Lower leg skin (tissue), 4 donors: ENCODE measurements at regions not wholly inside any gene's neighbourhood (a gene's known extent, or its start where the extent isn't known, plus 50 kb on each side); places are given as distances from the start of the nearest gene placed in this dataset.

ENCODE experiments used
- DNase-seq, 2 donors: peaks; one replicate each; pipeline ENCODE4 v3.0.0-alpha.2; 2019; ENCODE audit warnings: low spot score in 2 of 2
- H3K4me3 ChIP-seq: fragments of 200-600 bp; sonication (generic); 2 replicates; pipeline ENCODE4 v1.5.1; 2017; ENCODE audit warnings: mild to moderate bottlenecking, low read depth; ENCODE audit not compliant: poor library complexity, severe bottlenecking
- CTCF ChIP-seq, 3 donors: fragments of 450-650 bp; IDR thresholded peaks; one replicate each; pipeline ENCODE4 v1.5.1; 2016; ENCODE audit warnings: antibody characterized with exemption in 3 of 3, mild to moderate bottlenecking in 3 of 3, moderate library complexity in 2 of 3
- POLR2A ChIP-seq, 2 donors: fragments of 450-650 bp; IDR thresholded peaks; one replicate each; pipeline ENCODE4 v1.6.1; 2016 to 2017; ENCODE audit warnings: antibody characterized with exemption in 2 of 2, mild to moderate bottlenecking in 1 of 2, moderate library complexity in 1 of 2
- WGBS, 2 donors: methylation state at CpG; one replicate each; pipeline ENCODE4 v1.1.5; 2018; 5-methylcytosine and 5-hydroxymethylcytosine counted together
- intact Hi-C: fragments of 100-400 bp; cut with DNase I; formaldehyde crosslinking; loops from one replicate; pipeline ENCODE4 v1.15.0; 2023; ENCODE audit warnings: low total_unique reads

GRCh38 chr1:91575909-91576519 lies 75.4 kb downstream of the CDC7 start:
- 69 to 74% methylated on average over 4 of the region's 4 CpGs for WGBS, 2 donors
- TF ChIP-seq POLR2A (IDR thresholded peaks at IDR 0.05) (no peak), CTCF (IDR thresholded peaks at IDR 0.05) (no peak)
- DNase-seq = no peak
- intact Hi-C loops = no loop called here
- no peak overlapping the region for H3K4me3 ChIP-seq

DNA sequence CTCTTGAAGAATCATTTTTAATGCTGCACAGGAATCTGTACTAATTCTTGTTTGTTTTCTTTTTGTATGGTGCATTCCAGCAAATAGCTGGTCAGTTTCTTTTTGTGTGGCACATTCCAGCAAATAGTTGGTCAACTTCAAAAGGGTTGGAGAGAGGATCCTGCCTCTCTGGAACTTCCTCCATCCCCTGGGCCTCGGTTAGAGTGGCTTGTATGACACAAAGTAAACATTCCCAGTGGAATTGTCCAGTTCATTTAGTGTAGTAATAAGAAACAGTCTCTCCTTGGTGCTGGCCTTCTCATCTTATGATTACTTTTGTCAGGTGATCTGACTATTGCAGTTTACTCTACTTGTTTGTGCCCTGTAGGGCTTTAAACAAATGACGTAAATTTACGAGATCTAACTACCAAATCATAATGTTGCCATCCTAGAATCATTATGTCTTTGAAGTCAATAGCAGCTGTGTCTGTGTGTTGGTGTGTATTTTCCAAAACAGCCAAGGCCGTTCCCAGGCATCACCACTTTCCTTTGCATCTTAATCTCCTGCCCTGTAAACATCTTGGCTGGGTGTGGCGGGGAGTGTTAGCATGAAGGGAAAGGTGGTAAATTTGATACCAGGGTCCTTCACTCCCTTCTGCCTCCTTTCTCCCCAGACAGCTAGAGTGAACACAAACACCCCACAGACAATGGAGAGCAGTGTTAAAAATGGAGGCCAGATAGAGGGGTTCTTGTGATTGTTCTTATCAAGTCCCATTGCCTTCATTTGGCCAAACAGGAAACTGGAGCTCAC lies 77.9 kb downstream of the CDC7 start:
- TF ChIP-seq CTCF (IDR thresholded peaks at IDR 0.05) (no peak), POLR2A (IDR thresholded peaks at IDR 0.05) (no peak)
- DNase-seq = no peak
- 83 to 92% methylated on average over 5 of the region's 5 CpGs for WGBS, 2 donors

DNA sequence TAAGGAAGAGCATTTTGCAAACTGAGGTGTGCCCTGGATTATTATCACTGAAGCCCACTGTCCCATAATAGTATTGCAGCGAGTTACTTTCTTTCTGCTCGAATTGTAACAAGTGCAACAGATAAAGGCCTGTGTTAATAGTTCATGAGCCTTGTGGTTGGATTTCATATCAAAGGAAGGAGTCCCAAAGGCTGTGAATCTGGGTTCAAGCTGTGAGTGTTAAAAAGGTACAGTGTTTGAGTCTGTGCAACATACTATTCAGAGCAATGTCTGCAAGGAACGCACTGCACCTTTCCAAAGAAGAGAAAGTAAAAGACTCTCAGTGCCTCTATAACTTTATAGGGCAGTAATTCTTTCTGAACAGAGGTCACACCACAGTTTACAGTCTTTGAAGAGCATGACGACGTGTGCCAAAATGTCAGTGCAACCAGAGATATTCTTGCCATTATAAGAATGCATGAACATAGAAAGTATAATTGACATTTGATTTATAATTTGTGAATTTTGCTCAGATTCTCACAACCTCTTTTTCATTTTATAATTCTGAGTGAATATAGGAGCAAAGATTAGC lies 79.1 kb downstream of the CDC7 start:
- 87 to 90% methylated on average over 5 of the region's 5 CpGs for WGBS, 2 donors
- intact Hi-C loops = no loop called here
- no peak overlapping the region for H3K4me3 ChIP-seq
- no peak for TF ChIP-seq CTCF (IDR thresholded peaks at IDR 0.05)
- TF ChIP-seq POLR2A (IDR thresholded peaks at IDR 0.05) = no peak
- no peak for DNase-seq

More for the DNA sequence above, 77.9 kb downstream of the CDC7 start:
- intact Hi-C loops = no loop called here
- no peak overlapping the region for H3K4me3 ChIP-seq

DNA sequence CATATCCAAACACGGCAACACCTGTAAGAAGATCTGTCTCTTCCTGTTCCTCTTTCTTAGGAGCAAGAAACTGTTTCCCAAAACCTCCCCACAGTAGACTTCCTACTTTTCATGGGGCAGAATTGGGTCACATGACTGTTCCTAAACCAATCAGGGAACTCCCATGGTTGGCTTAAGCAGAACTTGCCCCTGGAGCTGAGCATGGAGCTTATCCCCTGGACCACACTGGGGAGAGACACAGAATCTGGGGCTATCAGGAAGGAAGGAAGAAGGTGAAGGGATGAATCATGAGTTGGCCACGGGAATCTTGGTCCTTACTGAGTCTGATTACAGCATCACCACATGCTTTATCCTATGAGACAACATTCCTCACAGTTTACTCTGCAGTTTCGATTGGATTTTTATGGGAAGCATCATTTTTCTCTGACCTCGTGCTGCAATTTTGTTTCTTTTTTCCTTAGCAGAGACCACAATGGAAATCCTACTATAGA lies 81.8 kb downstream of the CDC7 start:
- intact Hi-C loops = no loop called here
- H3K4me3 ChIP-seq = no peak overlapping the region
- TF ChIP-seq POLR2A (IDR thresholded peaks at IDR 0.05) (no peak), CTCF (IDR thresholded peaks at IDR 0.05) (no peak)
- peak in 1 of 2 donors; percentile 63 for DNase-seq
- 53 to 69% methylated on average over 4 of the region's 4 CpGs for whole genome bisulfite sequencing, 2 donors

DNA sequence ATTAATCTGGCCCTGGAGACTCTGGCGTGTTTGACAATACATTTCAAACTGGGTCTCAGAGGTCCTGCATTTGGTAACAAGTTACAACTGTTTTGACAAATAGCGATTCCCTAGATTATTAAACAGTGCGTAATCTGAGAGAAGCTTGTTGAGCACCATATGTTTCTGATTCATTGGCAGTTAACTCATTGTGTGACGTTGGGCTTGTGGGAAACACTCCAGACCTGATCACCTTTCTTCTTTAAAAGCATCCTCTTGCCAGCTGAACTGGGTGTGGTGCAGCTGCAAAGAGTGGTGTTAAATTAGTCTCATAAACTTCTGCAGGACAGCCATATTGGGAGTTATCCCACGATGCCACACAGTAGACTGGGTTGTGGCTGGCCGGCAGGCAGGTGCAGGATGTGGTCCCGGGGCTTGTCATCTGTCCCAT lies 82.7 kb downstream of the CDC7 start:
- intact Hi-C loops = no loop called here
- H3K4me3 ChIP-seq = no peak overlapping the region
- no peak for DNase-seq
- 37 to 40% methylated on average over 7 of the region's 7 CpGs for WGBS, 2 donors
- TF ChIP-seq POLR2A (IDR thresholded peaks at IDR 0.05) (no peak), CTCF (IDR thresholded peaks at IDR 0.05) (no peak)
